Cerebellar cortex (tissue), 1 donor: ENCODE measurements at regions not wholly inside any gene's neighbourhood (a gene's known extent, or its start where the extent isn't known, plus 50 kb on each side); places are given as distances from the start of the nearest gene placed in this dataset.

Experiments
- DNase-seq: peaks from one replicate; pipeline ENCODE4 v3.0.0-alpha.2; 2015; ENCODE audit warnings: low spot score

GRCh38 chr15:46420990-46421389 is 786.2 kb downstream of the SQOR start:
- peak; percentile 10 for DNase-seq

- DNase-seq, result no peak
Measured at GRCh38 chr15:46441294-46442062, 806.6 kb downstream of the SQOR start.

GRCh38 chr15:46442184-46442583 is 807.4 kb downstream of the SQOR start:
- no peak for DNase-seq

GRCh38 chr15:46442901-46443590 is 808.2 kb downstream of the SQOR start:
- DNase-seq, result no peak

- DNase-seq, result no peak
Measured at GRCh38 chr15:46450112-46450809, 815.4 kb downstream of the SQOR start.

GRCh38 chr15:46450810-46451182 is 816.0 kb downstream of the SQOR start:
- no peak for DNase-seq

GRCh38 chr15:46452297-46452820 is 817.5 kb downstream of the SQOR start:
- no peak for DNase-seq

- DNase-seq, result no peak
Measured at GRCh38 chr15:46456456-46456855, 821.6 kb downstream of the SQOR start.

GRCh38 chr15:46460431-46461094 is 825.7 kb downstream of the SQOR start:
- peak; percentile 59 for DNase-seq

- DNase-seq, result no peak
Measured at GRCh38 chr15:46461416-46461815, 826.6 kb downstream of the SQOR start.

GRCh38 chr15:46467041-46467440 is 832.2 kb downstream of the SQOR start:
- DNase-seq, result no peak

GRCh38 chr15:46471096-46471495 is 836.3 kb downstream of the SQOR start:
- no peak for DNase-seq

GRCh38 chr15:46489276-46489675 is 854.4 kb downstream of the SQOR start:
- DNase-seq, result no peak

GRCh38 chr15:46496491-46497115 is 861.8 kb downstream of the SQOR start:
- no peak for DNase-seq

- DNase-seq, result no peak
Measured at GRCh38 chr15:46502667-46503066, 867.8 kb downstream of the SQOR start.

GRCh38 chr15:46518381-46518780 is 883.6 kb downstream of the SQOR start:
- no peak for DNase-seq

- no peak for DNase-seq
Measured at GRCh38 chr15:46523701-46524100, 888.9 kb downstream of the SQOR start.

- no peak for DNase-seq
Measured at GRCh38 chr15:46525984-46526725, 891.3 kb downstream of the SQOR start.

GRCh38 chr15:46526726-46527110 is 891.9 kb downstream of the SQOR start:
- DNase-seq, result no peak

GRCh38 chr15:46543626-46544025 is 908.8 kb downstream of the SQOR start:
- DNase-seq, result no peak

GRCh38 chr15:46548989-46549388 is 914.2 kb downstream of the SQOR start:
- DNase-seq, result no peak
